GM23338 (cell line): ENCODE measurements at regions not wholly inside any gene's neighbourhood (a gene's known extent, or its start where the extent isn't known, plus 50 kb on each side); places are given as distances from the start of the nearest gene placed in this dataset.

ENCODE experiments used
- ATAC-seq: fragments of 200-7000 bp; cut with Tn5 transposase; 3 replicates; pipeline ENCODE4 v1.9.1; 2020
- DNase-seq: peaks from one replicate; pipeline ENCODE4 v3.0.0-alpha.2; 2015; ENCODE audit warnings: low spot score
- H2AFZ ChIP-seq: fragments of 200-600 bp; sonication (generic); 2 replicates; pipeline ENCODE4 v1.8.0; 2016; ENCODE audit warnings: antibody characterized with exemption, mild to moderate bottlenecking, moderate library complexity
- H3F3A ChIP-seq: fragments of 200-600 bp; sonication (generic); replicated peaks from 2 replicates; pipeline ENCODE4 v1.8.0; 2017; ENCODE audit warnings: antibody characterized with exemption, mixed run types, low read depth
- H3K27ac ChIP-seq: fragments of 200-600 bp; sonication (generic); 2 replicates; pipeline ENCODE4 v1.6.1; 2016; ENCODE audit warnings: low read depth
- H3K27me3 ChIP-seq: fragments of 200-600 bp; sonication (generic); 2 replicates; pipeline ENCODE4 v1.8.0; 2016; ENCODE audit warnings: mild to moderate bottlenecking, mixed run types, moderate library complexity; ENCODE audit not compliant: insufficient read depth
- H3K36me3 ChIP-seq: fragments of 200-600 bp; sonication (generic); 2 replicates; pipeline ENCODE4 v1.8.0; 2016; ENCODE audit warnings: mild to moderate bottlenecking; ENCODE audit not compliant: insufficient read depth
- H3K4me1 ChIP-seq: fragments of 200-600 bp; sonication (generic); 2 replicates; pipeline ENCODE4 v1.8.0; 2016; ENCODE audit warnings: mild to moderate bottlenecking, moderate library complexity; ENCODE audit not compliant: insufficient read depth
- H3K4me2 ChIP-seq: fragments of 200-600 bp; sonication (generic); 2 replicates; pipeline ENCODE4 v1.7.1; 2017; ENCODE audit warnings: mixed run types
- H3K4me3 ChIP-seq: fragments of 200-600 bp; sonication (generic); 2 replicates; pipeline ENCODE4 v1.6.1; 2016; ENCODE audit warnings: mixed run types
- H3K79me2 ChIP-seq: fragments of 200-600 bp; sonication (generic); replicated peaks from 2 replicates; pipeline ENCODE4 v1.8.0; 2017; ENCODE audit warnings: mild to moderate bottlenecking; ENCODE audit not compliant: insufficient read depth
- H3K9me2 ChIP-seq: fragments of 200-600 bp; sonication (generic); 2 replicates; pipeline ENCODE4 v1.8.0; 2017; ENCODE audit not compliant: insufficient read depth
- H4K20me1 ChIP-seq: fragments of 200-600 bp; sonication (generic); replicated peaks from 2 replicates; pipeline ENCODE4 v1.8.0; 2017; ENCODE audit warnings: mild to moderate bottlenecking; ENCODE audit not compliant: insufficient read depth
- H3K27ac Mint-ChIP-seq: 2 replicates; pipeline ENCODE4 v1.8.0; 2020; ENCODE audit warnings: inconsistent platforms, mild to moderate bottlenecking, moderate library complexity, mixed read lengths
- H3K27me3 Mint-ChIP-seq: 3 replicates; pipeline ENCODE4 v1.8.0; 2022; ENCODE audit warnings: low read depth, mild to moderate bottlenecking, moderate library complexity, mixed read lengths, inconsistent platforms; ENCODE audit not compliant: insufficient read depth, poor library complexity
- H3K36me3 Mint-ChIP-seq: 3 replicates; pipeline ENCODE4 v1.8.0; 2021; ENCODE audit warnings: low read depth, mild to moderate bottlenecking, inconsistent platforms, moderate library complexity, mixed read lengths
- H3K4me1 Mint-ChIP-seq: 3 replicates; pipeline ENCODE4 v1.8.0; 2020; ENCODE audit warnings: mild to moderate bottlenecking, inconsistent platforms, mixed read lengths
- H3K4me3 Mint-ChIP-seq: 3 replicates; pipeline ENCODE4 v1.8.0; 2021; ENCODE audit warnings: moderate library complexity, mild to moderate bottlenecking, inconsistent platforms, mixed read lengths
- H3K9me3 Mint-ChIP-seq: 3 replicates; pipeline ENCODE4 v1.8.0; 2020; ENCODE audit warnings: moderate library complexity, mild to moderate bottlenecking, inconsistent platforms, mixed read lengths
- CREB1 ChIP-seq: fragments of 250-450 bp; sonication (Bioruptor Pico); IDR thresholded peaks from 2 replicates; pipeline ENCODE4 v1.5.0; 2020; ENCODE audit warnings: low read depth, mild to moderate bottlenecking, moderate library complexity
- EZH2 ChIP-seq: fragments of 200-600 bp; sonication (generic); IDR thresholded peaks from one replicate; pipeline ENCODE4 v1.8.0; 2017; ENCODE audit warnings: antibody characterized with exemption, mild to moderate bottlenecking, low read depth; ENCODE audit not compliant: unreplicated experiment
- EZH2phosphoT487 ChIP-seq: fragments of 200-600 bp; sonication (generic); IDR thresholded peaks from one replicate; pipeline ENCODE4 v1.8.1; 2018; ENCODE audit warnings: antibody characterized with exemption; ENCODE audit not compliant: unreplicated experiment
- JUNB ChIP-seq: IDR thresholded peaks from one replicate; pipeline ENCODE4 v1.6.1; 2016; ENCODE audit warnings: antibody characterized with exemption; ENCODE audit not compliant: unreplicated experiment
- NANOG ChIP-seq: IDR thresholded peaks from 2 replicates; pipeline ENCODE4 v1.6.1; 2016; ENCODE audit warnings: antibody characterized with exemption, borderline replicate concordance
- POLR2AphosphoS5 ChIP-seq: IDR thresholded peaks from 2 replicates; pipeline ENCODE4 v1.6.1; 2016; ENCODE audit warnings: antibody characterized with exemption, low read depth
- REST ChIP-seq: IDR thresholded peaks from one replicate; pipeline ENCODE4 v1.6.1; 2018; ENCODE audit warnings: antibody characterized with exemption; ENCODE audit not compliant: unreplicated experiment
- STAT1 ChIP-seq: IDR thresholded peaks from one replicate; pipeline ENCODE4 v1.6.1; 2016; ENCODE audit warnings: antibody characterized with exemption; ENCODE audit not compliant: unreplicated experiment
- ZNF114 ChIP-seq: fragments of 250-450 bp; sonication (Bioruptor Pico); IDR thresholded peaks from 2 replicates; pipeline ENCODE4 v1.5.0; 2020; ENCODE audit warnings: mild to moderate bottlenecking, moderate library complexity
- ZNF331 ChIP-seq: fragments of 250-450 bp; sonication (Bioruptor Pico); IDR thresholded peaks from 2 replicates; pipeline ENCODE4 v1.5.0; 2020; ENCODE audit warnings: low read depth, mild to moderate bottlenecking, moderate library complexity
- ZNF462 ChIP-seq: fragments of 250-450 bp; sonication (Bioruptor Pico); IDR thresholded peaks from 2 replicates; pipeline ENCODE4 v1.5.0; 2020; ENCODE audit warnings: mild to moderate bottlenecking, moderate library complexity
- TF ChIP-seq, protein P1 (sequence below): IDR thresholded peaks from 2 replicates; pipeline ENCODE4 v1.6.1; 2016; ENCODE audit warnings: antibody characterized with exemption
- TF ChIP-seq, protein P2 (sequence below), 2 experiments: fragments of 200-600 bp in 1 of 2; sonication (generic) in 1 of 2; conservative IDR thresholded peaks; 2 replicates each; pipeline versions ENCODE4 v1.5.1 to v1.6.1; 2016 to 2017; ENCODE audit warnings: antibody characterized with exemption in 2 of 2, low read depth in 2 of 2, mild to moderate bottlenecking in 2 of 2, moderate library complexity in 1 of 2

DNA sequence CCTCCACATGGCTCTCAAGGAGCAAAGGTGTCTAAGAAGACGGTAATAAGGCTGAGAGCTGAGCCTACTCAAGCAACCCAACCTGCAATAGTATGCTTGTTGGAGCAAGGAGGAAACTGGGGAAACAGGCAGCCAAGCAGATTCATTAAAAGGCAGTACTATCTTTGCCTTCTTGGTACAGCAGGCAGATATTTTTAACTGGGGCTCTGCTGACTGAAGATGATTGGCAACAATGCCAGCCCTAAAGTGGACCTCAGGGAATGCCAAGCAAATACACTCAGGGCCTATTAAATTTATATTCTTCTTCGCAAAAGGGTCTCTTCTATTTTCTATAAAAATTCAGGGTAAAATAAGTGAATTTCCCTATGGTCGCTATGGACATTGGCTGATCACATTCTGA is 109.4 kb upstream of the PCGF5 start:
- Histone ChIP-seq H3K4me2 (no peak overlapping the region), H3F3A (no peaks in the 10 kb centered on the region), H3K4me1 (no peaks in the 10 kb centered on the region), H2AFZ (no peak overlapping the region), H3K9me2 (0 out of 2 replicates have a peak, but pooled peaks cover 5% of the 10 kb centered on the region), H3K27ac (no peak overlapping the region), H3K79me2 (no peaks in the 10 kb centered on the region), H3K36me3 (no peaks in the 10 kb centered on the region), H3K27me3 (no peaks in the 10 kb centered on the region), H3K4me3 (no peak overlapping the region), H4K20me1 (no peaks in the 10 kb centered on the region)
- DNase-seq: no peak
- H3K9me3 Mint-ChIP-seq: 0 out of 3 replicates have a peak, but pooled peaks cover 10% of the 10 kb centered on the region
- no peak for TF ChIP-seq ZNF331
- no peak for TF ChIP-seq CREB1 (CRISPR knock-in tag)
- TF ChIP-seq ZNF114 (CRISPR knock-in tag): no peak
- TF ChIP-seq, protein P1, sequence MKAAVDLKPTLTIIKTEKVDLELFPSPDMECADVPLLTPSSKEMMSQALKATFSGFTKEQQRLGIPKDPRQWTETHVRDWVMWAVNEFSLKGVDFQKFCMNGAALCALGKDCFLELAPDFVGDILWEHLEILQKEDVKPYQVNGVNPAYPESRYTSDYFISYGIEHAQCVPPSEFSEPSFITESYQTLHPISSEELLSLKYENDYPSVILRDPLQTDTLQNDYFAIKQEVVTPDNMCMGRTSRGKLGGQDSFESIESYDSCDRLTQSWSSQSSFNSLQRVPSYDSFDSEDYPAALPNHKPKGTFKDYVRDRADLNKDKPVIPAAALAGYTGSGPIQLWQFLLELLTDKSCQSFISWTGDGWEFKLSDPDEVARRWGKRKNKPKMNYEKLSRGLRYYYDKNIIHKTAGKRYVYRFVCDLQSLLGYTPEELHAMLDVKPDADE: no peak
- TF ChIP-seq REST: no peak
- TF ChIP-seq, protein P2, sequence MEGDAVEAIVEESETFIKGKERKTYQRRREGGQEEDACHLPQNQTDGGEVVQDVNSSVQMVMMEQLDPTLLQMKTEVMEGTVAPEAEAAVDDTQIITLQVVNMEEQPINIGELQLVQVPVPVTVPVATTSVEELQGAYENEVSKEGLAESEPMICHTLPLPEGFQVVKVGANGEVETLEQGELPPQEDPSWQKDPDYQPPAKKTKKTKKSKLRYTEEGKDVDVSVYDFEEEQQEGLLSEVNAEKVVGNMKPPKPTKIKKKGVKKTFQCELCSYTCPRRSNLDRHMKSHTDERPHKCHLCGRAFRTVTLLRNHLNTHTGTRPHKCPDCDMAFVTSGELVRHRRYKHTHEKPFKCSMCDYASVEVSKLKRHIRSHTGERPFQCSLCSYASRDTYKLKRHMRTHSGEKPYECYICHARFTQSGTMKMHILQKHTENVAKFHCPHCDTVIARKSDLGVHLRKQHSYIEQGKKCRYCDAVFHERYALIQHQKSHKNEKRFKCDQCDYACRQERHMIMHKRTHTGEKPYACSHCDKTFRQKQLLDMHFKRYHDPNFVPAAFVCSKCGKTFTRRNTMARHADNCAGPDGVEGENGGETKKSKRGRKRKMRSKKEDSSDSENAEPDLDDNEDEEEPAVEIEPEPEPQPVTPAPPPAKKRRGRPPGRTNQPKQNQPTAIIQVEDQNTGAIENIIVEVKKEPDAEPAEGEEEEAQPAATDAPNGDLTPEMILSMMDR (conservative IDR thresholded peaks at IDR 0.05; ENCODE audit: low read depth in 2 of 2): no peak
- TF ChIP-seq EZH2: no peak
- no peak for TF ChIP-seq JUNB
- no peak for TF ChIP-seq NANOG
- no peak for TF ChIP-seq STAT1
- no peak for TF ChIP-seq EZH2phosphoT487
- no peak for TF ChIP-seq POLR2AphosphoS5
- no peak for TF ChIP-seq ZNF462 (CRISPR knock-in tag)
- no peaks in the 10 kb centered on the region for H3K36me3 Mint-ChIP-seq
- no peak overlapping the region for H3K4me3 Mint-ChIP-seq
- peaks cover 3% of the 10 kb centered on the region for H3K27me3 Mint-ChIP-seq
- no peak overlapping the region for H3K27ac Mint-ChIP-seq
- H3K4me1 Mint-ChIP-seq: no peaks in the 10 kb centered on the region
- ATAC-seq: no peak
